ENCODE measurements at regions not wholly inside any gene's neighbourhood (a gene's known extent, or its start where the extent isn't known, plus 50 kb on each side); places are given as distances from the start of the nearest gene placed in this dataset.

DNA sequence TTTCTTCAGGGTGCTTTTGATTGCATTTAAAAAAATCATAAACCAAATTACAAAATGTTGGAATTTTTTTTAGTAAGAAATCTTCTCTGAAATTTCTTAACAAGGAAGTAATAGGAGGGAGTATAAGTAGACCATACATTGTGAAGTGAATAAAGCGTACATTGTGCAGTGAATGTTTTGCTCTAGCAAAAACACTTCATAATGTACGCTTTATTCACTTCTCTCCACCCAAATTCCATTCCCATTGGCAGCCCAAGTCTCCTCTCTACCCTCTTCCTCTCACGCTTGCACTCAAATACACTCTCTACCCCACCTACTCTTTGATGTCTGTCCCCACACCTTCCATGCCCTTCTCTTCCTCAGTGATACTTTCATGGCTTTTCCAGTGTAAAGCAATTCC lies 241.0 kb downstream of the PPP1R3A start:
- Histone ChIP-seq H3K27me3 (replicated peaks; ENCODE audit: insufficient read depth, low read length) (no peaks in the 10 kb centered on the region), H2AFZ (ENCODE audit: low read length) (no peak overlapping the region), H3F3A (ENCODE audit: insufficient read depth, low read length) (no peaks in the 10 kb centered on the region), H3K9me2 (replicated peaks; ENCODE audit: insufficient read depth, low read length) (no peaks in the 10 kb centered on the region), H3K4me2 (ENCODE audit: low read depth, low read length) (no peak overlapping the region), H3K4me1 (ENCODE audit: low read length) (no peaks in the 10 kb centered on the region), H3K4me3 (ENCODE audit: low read length) (no peak overlapping the region), H4K20me1 (ENCODE audit: insufficient read depth, low read length) (no peaks in the 10 kb centered on the region), H3K79me2 (ENCODE audit: low read length) (no peaks in the 10 kb centered on the region), H3K27ac (ENCODE audit: low read length) (no peak overlapping the region), H3K36me3 (replicated peaks; ENCODE audit: insufficient read depth, low read length) (no peaks in the 10 kb centered on the region), H3K9ac (ENCODE audit: low read length) (no peak overlapping the region), H3K9me3 (replicated peaks; ENCODE audit: insufficient read depth, low read length) (no peaks in the 10 kb centered on the region)
- TF ChIP-seq, protein P1, sequence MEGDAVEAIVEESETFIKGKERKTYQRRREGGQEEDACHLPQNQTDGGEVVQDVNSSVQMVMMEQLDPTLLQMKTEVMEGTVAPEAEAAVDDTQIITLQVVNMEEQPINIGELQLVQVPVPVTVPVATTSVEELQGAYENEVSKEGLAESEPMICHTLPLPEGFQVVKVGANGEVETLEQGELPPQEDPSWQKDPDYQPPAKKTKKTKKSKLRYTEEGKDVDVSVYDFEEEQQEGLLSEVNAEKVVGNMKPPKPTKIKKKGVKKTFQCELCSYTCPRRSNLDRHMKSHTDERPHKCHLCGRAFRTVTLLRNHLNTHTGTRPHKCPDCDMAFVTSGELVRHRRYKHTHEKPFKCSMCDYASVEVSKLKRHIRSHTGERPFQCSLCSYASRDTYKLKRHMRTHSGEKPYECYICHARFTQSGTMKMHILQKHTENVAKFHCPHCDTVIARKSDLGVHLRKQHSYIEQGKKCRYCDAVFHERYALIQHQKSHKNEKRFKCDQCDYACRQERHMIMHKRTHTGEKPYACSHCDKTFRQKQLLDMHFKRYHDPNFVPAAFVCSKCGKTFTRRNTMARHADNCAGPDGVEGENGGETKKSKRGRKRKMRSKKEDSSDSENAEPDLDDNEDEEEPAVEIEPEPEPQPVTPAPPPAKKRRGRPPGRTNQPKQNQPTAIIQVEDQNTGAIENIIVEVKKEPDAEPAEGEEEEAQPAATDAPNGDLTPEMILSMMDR (IDR thresholded peaks at IDR 0.05; ENCODE audit: low read length), result no peak
- TF ChIP-seq EZH2phosphoT487 (IDR thresholded peaks at IDR 0.05; ENCODE audit: low read length) (no peak), EZH2 (optimal IDR thresholded peaks at IDR 0.05; ENCODE audit: low read depth, low read length) (no peak)
- no peak for DNase-seq

DNA sequence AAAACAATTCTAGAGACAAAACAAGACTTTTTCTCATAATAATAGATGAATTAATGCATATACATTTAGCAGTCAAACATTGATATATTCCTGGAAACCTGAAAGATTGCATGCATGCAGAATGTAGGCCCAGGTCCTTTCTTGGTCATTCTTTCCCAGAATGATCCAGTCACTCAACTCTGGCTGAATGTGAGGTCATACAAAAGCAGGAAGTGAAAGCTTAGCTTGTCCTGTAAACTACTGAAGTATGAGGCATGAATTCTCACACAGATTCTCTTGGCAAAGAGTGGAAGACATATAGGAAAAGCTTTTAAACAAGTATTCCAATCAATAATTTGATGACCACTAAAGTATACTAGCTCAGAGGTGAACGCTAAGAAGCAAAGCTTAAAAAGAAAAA lies 253.9 kb downstream of the PPP1R3A start:
- Histone ChIP-seq H3K9me3 (replicated peaks; ENCODE audit: insufficient read depth, low read length) (no peaks in the 10 kb centered on the region), H3K9ac (ENCODE audit: low read length) (no peak overlapping the region), H3K36me3 (replicated peaks; ENCODE audit: insufficient read depth, low read length) (no peaks in the 10 kb centered on the region), H3K4me2 (ENCODE audit: low read depth, low read length) (no peak overlapping the region), H3K27ac (ENCODE audit: low read length) (no peak overlapping the region), H4K20me1 (ENCODE audit: insufficient read depth, low read length) (no peaks in the 10 kb centered on the region), H3F3A (ENCODE audit: insufficient read depth, low read length) (no peaks in the 10 kb centered on the region), H2AFZ (ENCODE audit: low read length) (no peak overlapping the region), H3K27me3 (replicated peaks; ENCODE audit: insufficient read depth, low read length) (no peaks in the 10 kb centered on the region), H3K79me2 (ENCODE audit: low read length) (no peaks in the 10 kb centered on the region), H3K9me2 (replicated peaks; ENCODE audit: insufficient read depth, low read length) (no peaks in the 10 kb centered on the region), H3K4me3 (ENCODE audit: low read length) (no peak overlapping the region), H3K4me1 (ENCODE audit: low read length) (no peaks in the 10 kb centered on the region)
- no peak for DNase-seq
- TF ChIP-seq EZH2 (optimal IDR thresholded peaks at IDR 0.05; ENCODE audit: low read depth, low read length) (no peak), EZH2phosphoT487 (IDR thresholded peaks at IDR 0.05; ENCODE audit: low read length) (no peak)
- TF ChIP-seq, protein P1 (IDR thresholded peaks at IDR 0.05; ENCODE audit: low read length), result no peak

DNA sequence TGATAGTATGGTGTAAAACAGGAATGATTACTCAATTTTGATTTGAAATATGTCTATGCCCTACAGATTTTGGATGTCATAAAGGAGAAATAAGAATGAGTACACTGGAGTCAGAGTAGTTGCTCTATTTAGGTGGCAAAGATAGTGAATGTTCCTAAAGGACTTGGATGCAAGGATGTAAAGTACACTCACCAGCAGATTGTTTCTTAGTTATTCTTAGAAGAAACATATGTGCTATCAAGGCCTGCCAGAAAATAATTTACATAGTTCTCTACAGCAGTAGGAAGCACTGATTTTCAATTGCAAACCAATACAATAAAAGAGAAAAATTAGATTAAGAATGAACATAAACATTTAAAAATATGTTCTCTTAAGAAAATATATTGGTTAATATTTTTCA lies 259.4 kb downstream of the PPP1R3A start:
- H3K27me3 ChIP-seq (replicated peaks; ENCODE audit: insufficient read depth, low read length), result 0 out of 2 replicates have a peak, but pooled peaks cover 3% of the 10 kb centered on the region
- TF ChIP-seq EZH2 (optimal IDR thresholded peaks at IDR 0.05; ENCODE audit: low read depth, low read length) (no peak), EZH2phosphoT487 (IDR thresholded peaks at IDR 0.05; ENCODE audit: low read length) (no peak)
- TF ChIP-seq, protein P1 (IDR thresholded peaks at IDR 0.05; ENCODE audit: low read length), result no peak
- no peak overlapping the region for H3K4me3 ChIP-seq (ENCODE audit: low read length)

More for the DNA sequence above, 259.4 kb downstream of the PPP1R3A start:
- Histone ChIP-seq H3K4me2 (ENCODE audit: low read depth, low read length) (no peak overlapping the region), H2AFZ (ENCODE audit: low read length) (no peak overlapping the region), H3K4me1 (ENCODE audit: low read length) (peaks cover 4% of the 10 kb centered on the region; the same call in 1 of the 2 replicates), H3K36me3 (replicated peaks; ENCODE audit: insufficient read depth, low read length) (no peaks in the 10 kb centered on the region), H3K9me3 (replicated peaks; ENCODE audit: insufficient read depth, low read length) (no peaks in the 10 kb centered on the region), H3K9me2 (replicated peaks; ENCODE audit: insufficient read depth, low read length) (no peaks in the 10 kb centered on the region), H4K20me1 (ENCODE audit: insufficient read depth, low read length) (no peaks in the 10 kb centered on the region), H3F3A (ENCODE audit: insufficient read depth, low read length) (peaks cover 14% of the 10 kb centered on the region), H3K79me2 (ENCODE audit: low read length) (no peaks in the 10 kb centered on the region), H3K27ac (ENCODE audit: low read length) (no peak overlapping the region), H3K9ac (ENCODE audit: low read length) (no peak overlapping the region)
- DNase-seq, result no peak
